ENCODE measurements at regions not wholly inside any gene's neighbourhood (a gene's known extent, or its start where the extent isn't known, plus 50 kb on each side); places are given as distances from the start of the nearest gene placed in this dataset.

DNA sequence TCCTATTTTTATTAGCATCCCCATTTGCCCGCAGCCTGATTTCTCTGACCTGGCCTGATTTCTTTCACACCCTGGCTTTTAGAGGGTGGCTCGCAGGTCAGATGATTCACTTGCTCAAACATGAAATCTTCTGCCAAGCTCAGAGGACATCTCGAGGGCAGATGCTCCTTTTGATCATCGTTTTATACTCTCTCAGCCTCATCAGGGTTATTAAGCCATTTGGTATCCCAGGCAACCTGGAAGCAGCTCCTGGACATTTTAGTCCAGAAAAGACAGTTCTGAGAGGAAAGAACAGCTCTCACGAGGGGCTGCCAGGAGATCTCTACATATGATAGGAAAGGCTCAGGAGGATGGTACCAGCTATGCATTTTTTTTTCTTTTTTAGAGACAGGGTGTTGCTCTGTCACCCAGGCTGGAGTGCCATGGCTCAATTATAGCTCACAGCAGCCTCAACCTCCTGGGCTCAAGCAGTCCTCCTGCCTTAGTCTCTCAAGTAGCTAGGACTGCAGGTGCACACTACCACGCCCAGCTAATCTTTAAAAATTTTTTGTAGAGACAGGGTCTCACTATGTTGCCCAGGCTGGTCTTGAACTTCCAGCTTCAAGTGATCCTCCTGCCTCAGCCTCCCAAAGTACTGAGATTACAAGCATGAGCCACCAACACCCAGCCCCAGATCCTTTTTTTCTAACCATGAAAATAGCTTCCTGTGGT, 165.4 kb downstream of the KATNAL1 start:
- DNase-seq (ENCODE audit: low spot score) (no peak), ATAC-seq (ENCODE audit: low read depth) (no peak)
- Histone ChIP-seq H3K36me3 (ENCODE audit: low read depth) (no peaks in the 10 kb centered on the region), H3K9me3 (ENCODE audit: severe bottlenecking) (no peaks in the 10 kb centered on the region), H3K27me3 (ENCODE audit: insufficient read depth, poor library complexity, severe bottlenecking) (no peaks in the 10 kb centered on the region), H3K4me3 (ENCODE audit: severe bottlenecking) (no peak overlapping the region), H3K27ac (ENCODE audit: poor library complexity, severe bottlenecking) (peak overlapping the region; percentile 61), H3K4me1 (ENCODE audit: insufficient read depth, poor library complexity, severe bottlenecking) (peaks cover 14% of the 10 kb centered on the region)
- TF ChIP-seq, protein P1, sequence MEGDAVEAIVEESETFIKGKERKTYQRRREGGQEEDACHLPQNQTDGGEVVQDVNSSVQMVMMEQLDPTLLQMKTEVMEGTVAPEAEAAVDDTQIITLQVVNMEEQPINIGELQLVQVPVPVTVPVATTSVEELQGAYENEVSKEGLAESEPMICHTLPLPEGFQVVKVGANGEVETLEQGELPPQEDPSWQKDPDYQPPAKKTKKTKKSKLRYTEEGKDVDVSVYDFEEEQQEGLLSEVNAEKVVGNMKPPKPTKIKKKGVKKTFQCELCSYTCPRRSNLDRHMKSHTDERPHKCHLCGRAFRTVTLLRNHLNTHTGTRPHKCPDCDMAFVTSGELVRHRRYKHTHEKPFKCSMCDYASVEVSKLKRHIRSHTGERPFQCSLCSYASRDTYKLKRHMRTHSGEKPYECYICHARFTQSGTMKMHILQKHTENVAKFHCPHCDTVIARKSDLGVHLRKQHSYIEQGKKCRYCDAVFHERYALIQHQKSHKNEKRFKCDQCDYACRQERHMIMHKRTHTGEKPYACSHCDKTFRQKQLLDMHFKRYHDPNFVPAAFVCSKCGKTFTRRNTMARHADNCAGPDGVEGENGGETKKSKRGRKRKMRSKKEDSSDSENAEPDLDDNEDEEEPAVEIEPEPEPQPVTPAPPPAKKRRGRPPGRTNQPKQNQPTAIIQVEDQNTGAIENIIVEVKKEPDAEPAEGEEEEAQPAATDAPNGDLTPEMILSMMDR (IDR thresholded peaks at IDR 0.05; ENCODE audit: poor library complexity, severe bottlenecking), result no peak

DNA sequence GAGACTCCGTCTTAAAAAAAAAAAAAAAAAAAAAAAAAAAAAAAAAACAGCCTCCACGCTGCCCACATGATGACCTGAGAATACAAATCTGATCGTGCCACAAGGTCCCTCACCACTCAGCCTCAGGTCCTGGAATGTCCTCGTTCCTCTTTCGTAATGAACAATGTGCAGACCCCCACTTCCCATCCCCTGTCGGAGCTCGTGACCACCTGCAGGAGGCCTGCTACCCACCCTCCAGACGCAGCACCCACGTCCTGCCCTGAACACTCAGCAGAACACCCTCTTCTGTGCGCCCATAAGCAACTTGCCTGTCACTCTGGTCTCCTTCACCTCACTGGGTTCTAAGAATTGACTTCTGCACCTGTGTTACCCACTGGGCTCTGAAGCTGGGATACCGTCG, 166.4 kb downstream of the KATNAL1 start:
- TF ChIP-seq, protein P1 (IDR thresholded peaks at IDR 0.05; ENCODE audit: poor library complexity, severe bottlenecking), result no peak
- Histone ChIP-seq H3K27ac (ENCODE audit: poor library complexity, severe bottlenecking) (no peak overlapping the region), H3K9me3 (ENCODE audit: severe bottlenecking) (no peaks in the 10 kb centered on the region), H3K36me3 (ENCODE audit: low read depth) (no peaks in the 10 kb centered on the region), H3K4me3 (ENCODE audit: severe bottlenecking) (no peak overlapping the region), H3K27me3 (ENCODE audit: insufficient read depth, poor library complexity, severe bottlenecking) (no peaks in the 10 kb centered on the region), H3K4me1 (ENCODE audit: insufficient read depth, poor library complexity, severe bottlenecking) (peaks cover 14% of the 10 kb centered on the region)
- no peak for DNase-seq (ENCODE audit: low spot score)
- no peak for ATAC-seq (ENCODE audit: low read depth)

DNA sequence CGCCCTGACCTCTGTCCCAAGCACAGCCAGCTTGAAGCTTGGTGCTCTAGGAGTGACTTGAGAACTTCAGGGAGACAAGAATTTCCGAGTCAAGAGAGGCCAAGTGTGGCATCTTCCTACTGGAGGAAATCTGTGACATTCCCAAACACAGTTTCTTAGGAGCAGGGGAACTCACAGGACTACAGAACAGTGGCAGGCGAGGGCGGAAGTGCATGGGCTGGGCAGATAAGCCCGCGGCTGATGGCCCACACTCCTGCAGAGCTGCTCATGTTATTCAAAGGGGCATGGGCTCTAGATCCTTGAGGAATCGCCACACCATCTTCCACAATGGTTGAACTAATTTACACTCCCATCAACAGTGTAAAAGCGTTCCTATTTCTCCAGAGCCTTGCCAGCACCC, 168.8 kb downstream of the KATNAL1 start:
- H3K4me3 ChIP-seq (ENCODE audit: severe bottlenecking), result no peak overlapping the region
- H3K27me3 ChIP-seq (ENCODE audit: insufficient read depth, poor library complexity, severe bottlenecking), result no peaks in the 10 kb centered on the region
- no peak for ATAC-seq (ENCODE audit: low read depth)
- TF ChIP-seq, protein P1 (IDR thresholded peaks at IDR 0.05; ENCODE audit: poor library complexity, severe bottlenecking), result no peak
- no peak overlapping the region for H3K27ac ChIP-seq (ENCODE audit: poor library complexity, severe bottlenecking)
- no peak for DNase-seq (ENCODE audit: low spot score)
- no peaks in the 10 kb centered on the region for H3K36me3 ChIP-seq (ENCODE audit: low read depth)
- peaks cover 10% of the 10 kb centered on the region for H3K4me1 ChIP-seq (ENCODE audit: insufficient read depth, poor library complexity, severe bottlenecking)
- H3K9me3 ChIP-seq (ENCODE audit: severe bottlenecking), result no peaks in the 10 kb centered on the region

DNA sequence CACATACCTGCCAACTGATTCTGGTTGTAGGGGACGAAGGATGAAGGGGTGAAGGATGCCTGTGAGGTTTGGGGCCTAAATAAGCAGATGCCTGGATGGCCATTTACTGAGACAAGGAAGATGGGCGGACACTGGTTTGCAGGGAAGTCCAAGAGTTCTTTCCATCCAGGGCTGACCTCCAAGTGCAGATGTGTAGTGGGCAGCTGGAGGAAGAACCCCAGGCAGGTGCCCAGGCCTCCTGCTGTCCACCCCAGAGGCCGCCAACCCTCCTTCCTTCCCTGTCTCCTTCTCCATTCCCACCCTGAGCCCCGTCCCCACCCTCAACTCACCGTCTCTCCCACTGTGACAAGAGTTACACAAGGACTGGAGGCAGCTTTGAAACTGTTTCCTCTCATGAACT, 171.5 kb downstream of the KATNAL1 start:
- Histone ChIP-seq H3K9me3 (ENCODE audit: severe bottlenecking) (no peaks in the 10 kb centered on the region), H3K4me1 (ENCODE audit: insufficient read depth, poor library complexity, severe bottlenecking) (no peaks in the 10 kb centered on the region), H3K27me3 (ENCODE audit: insufficient read depth, poor library complexity, severe bottlenecking) (no peaks in the 10 kb centered on the region), H3K27ac (ENCODE audit: poor library complexity, severe bottlenecking) (no peak overlapping the region), H3K4me3 (ENCODE audit: severe bottlenecking) (no peak overlapping the region), H3K36me3 (ENCODE audit: low read depth) (no peaks in the 10 kb centered on the region)
- ATAC-seq (ENCODE audit: low read depth) (no peak), DNase-seq (ENCODE audit: low spot score) (no peak)
- TF ChIP-seq, protein P1 (IDR thresholded peaks at IDR 0.05; ENCODE audit: poor library complexity, severe bottlenecking), result no peak

DNA sequence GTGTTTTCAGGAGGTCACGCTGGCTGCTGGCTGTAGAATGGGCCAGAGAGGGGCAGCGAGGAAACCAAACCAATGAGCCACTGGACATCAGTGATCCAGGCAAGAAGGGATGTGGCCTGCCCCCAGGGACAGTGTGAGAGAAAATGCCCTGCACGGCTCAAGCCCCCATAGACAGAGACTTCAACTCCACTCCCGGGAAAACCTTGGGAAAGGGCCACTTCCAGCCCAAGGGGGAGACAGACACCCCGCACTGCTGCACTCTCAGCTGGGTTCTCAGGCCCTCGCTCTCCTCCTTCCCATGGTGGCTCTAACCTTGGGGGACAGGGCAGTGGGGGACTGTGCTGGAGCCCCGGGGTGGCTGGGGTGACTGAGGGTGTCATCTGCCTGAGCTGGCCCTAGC, 172.0 kb downstream of the KATNAL1 start:
- H3K27ac ChIP-seq (ENCODE audit: poor library complexity, severe bottlenecking), result no peak overlapping the region
- H3K4me1 ChIP-seq (ENCODE audit: insufficient read depth, poor library complexity, severe bottlenecking), result no peaks in the 10 kb centered on the region
- H3K27me3 ChIP-seq (ENCODE audit: insufficient read depth, poor library complexity, severe bottlenecking), result no peaks in the 10 kb centered on the region
- TF ChIP-seq, protein P1 (IDR thresholded peaks at IDR 0.05; ENCODE audit: poor library complexity, severe bottlenecking), result no peak
- H3K4me3 ChIP-seq (ENCODE audit: severe bottlenecking), result no peak overlapping the region
- H3K36me3 ChIP-seq (ENCODE audit: low read depth), result no peaks in the 10 kb centered on the region
- DNase-seq (ENCODE audit: low spot score), result no peak
- ATAC-seq (ENCODE audit: low read depth), result no peak
- H3K9me3 ChIP-seq (ENCODE audit: severe bottlenecking), result no peaks in the 10 kb centered on the region

Measured in RWPE2 (cell line).